ENCODE measurements at regions not wholly inside any gene's neighbourhood (a gene's known extent, or its start where the extent isn't known, plus 50 kb on each side); places are given as distances from the start of the nearest gene placed in this dataset.

GRCh38 chr3:31265646-31266428 lies 266.9 kb upstream of the STT3B start:
- no peak for TF ChIP-seq RAD21 (IDR thresholded peaks at IDR 0.05; ENCODE audit: low read depth)
- TF ChIP-seq, protein P1, sequence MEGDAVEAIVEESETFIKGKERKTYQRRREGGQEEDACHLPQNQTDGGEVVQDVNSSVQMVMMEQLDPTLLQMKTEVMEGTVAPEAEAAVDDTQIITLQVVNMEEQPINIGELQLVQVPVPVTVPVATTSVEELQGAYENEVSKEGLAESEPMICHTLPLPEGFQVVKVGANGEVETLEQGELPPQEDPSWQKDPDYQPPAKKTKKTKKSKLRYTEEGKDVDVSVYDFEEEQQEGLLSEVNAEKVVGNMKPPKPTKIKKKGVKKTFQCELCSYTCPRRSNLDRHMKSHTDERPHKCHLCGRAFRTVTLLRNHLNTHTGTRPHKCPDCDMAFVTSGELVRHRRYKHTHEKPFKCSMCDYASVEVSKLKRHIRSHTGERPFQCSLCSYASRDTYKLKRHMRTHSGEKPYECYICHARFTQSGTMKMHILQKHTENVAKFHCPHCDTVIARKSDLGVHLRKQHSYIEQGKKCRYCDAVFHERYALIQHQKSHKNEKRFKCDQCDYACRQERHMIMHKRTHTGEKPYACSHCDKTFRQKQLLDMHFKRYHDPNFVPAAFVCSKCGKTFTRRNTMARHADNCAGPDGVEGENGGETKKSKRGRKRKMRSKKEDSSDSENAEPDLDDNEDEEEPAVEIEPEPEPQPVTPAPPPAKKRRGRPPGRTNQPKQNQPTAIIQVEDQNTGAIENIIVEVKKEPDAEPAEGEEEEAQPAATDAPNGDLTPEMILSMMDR (IDR thresholded peaks at IDR 0.05 in 2 of 3, conservative IDR thresholded peaks at IDR 0.05 in 1 of 3; ENCODE audit: borderline replicate concordance in 1 of 3, insufficient read depth in 1 of 3, low read depth in 2 of 3, low read length in 2 of 3), result peak in 2 of 3 experiments; percentile 9 to 23; a peak in 1 of 6 replicates
- no peak overlapping the region for H3K4me3 ChIP-seq (replicated peaks in 1 of 2; ENCODE audit: low read depth in 1 of 2, low read length in 2 of 2)
- CTCF ChIA-PET, result no interaction called here
- no peak overlapping the region for H3K4me2 ChIP-seq (ENCODE audit: low read length)
- no peaks in the 10 kb centered on the region for H3K36me3 ChIP-seq (ENCODE audit: control insufficient read depth in 1 of 2, insufficient read depth in 2 of 2, low read length in 2 of 2)
- BruUV-seq (replicated peaks), result no TSS peak
- H3K27ac ChIP-seq (ENCODE audit: low read depth, low read length), result no peak overlapping the region
- H3K9ac ChIP-seq (ENCODE audit: low read length), result no peak overlapping the region
- H3K4me1 ChIP-seq (ENCODE audit: control insufficient read depth in 1 of 2, insufficient read depth in 2 of 2, low read length in 2 of 2), result no peaks in the 10 kb centered on the region
- H3K9me3 ChIP-seq (ENCODE audit: control insufficient read depth in 1 of 2, insufficient read depth in 1 of 2, low read depth in 1 of 2, low read length in 2 of 2), result no peaks in the 10 kb centered on the region
- no peaks in the 10 kb centered on the region for H4K20me1 ChIP-seq (ENCODE audit: insufficient read depth)
- ATAC-seq (no peak), DNase-seq (ENCODE audit: low read depth, low spot score) (no peak)
- POLR2A ChIA-PET, result no interaction called here
- H3K9me2 ChIP-seq (ENCODE audit: insufficient read depth), result no peaks in the 10 kb centered on the region
- no peak overlapping the region for H2AFZ ChIP-seq (ENCODE audit: low read depth, low read length, poor library complexity, severe bottlenecking)
- RAD21 ChIA-PET (ENCODE audit: low non-redundant PET in 1 of 2, low total read pairs in 2 of 2, uncharacterized antibody in 2 of 2, unreplicated experiment in 2 of 2), result interaction anchor here in 1 of 2 experiments (0.6 kb wide), 1 partner anchor 55 kb away, joined by 3 read pairs; no protein-coding TSS in a partner anchor
- H3K79me2 ChIP-seq (ENCODE audit: insufficient read depth, low read length), result no peaks in the 10 kb centered on the region
- H3K27me3 ChIP-seq (ENCODE audit: insufficient read depth, low read length), result no peaks in the 10 kb centered on the region
- intact Hi-C loops (cut with micrococcal nuclease), result no loop called here

DNA sequence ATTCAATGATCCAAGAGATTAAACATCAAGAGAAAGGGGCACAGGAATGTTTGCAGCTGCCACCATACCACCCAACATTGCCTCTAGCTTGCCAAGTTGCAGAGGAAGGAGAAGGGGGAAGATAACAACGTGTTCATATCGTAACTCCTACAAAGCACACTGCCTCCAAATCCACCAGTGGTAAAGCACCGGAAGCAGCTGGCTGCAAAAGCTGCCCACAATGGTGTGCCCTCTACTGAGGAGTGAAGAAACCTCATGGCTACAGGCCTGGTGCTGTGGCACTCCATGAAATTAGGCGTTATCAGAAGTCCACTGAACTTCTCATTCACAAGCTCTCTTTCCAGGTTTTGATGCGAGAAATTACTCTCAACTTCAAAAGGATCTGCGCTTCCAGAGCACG lies 263.9 kb upstream of the STT3B start:
- no peak overlapping the region for H3K9ac ChIP-seq (ENCODE audit: low read length)
- no peak overlapping the region for H3K27ac ChIP-seq (ENCODE audit: low read depth, low read length)
- intact Hi-C loops (cut with micrococcal nuclease), result no loop called here
- H3K4me2 ChIP-seq (ENCODE audit: low read length), result no peak overlapping the region
- H3K9me3 ChIP-seq (ENCODE audit: control insufficient read depth in 1 of 2, insufficient read depth in 1 of 2, low read depth in 1 of 2, low read length in 2 of 2), result no peaks in the 10 kb centered on the region
- no peaks in the 10 kb centered on the region for H3K79me2 ChIP-seq (ENCODE audit: insufficient read depth, low read length)
- H4K20me1 ChIP-seq (ENCODE audit: insufficient read depth), result no peaks in the 10 kb centered on the region
- no peak overlapping the region for H2AFZ ChIP-seq (ENCODE audit: low read depth, low read length, poor library complexity, severe bottlenecking)
- H3K4me1 ChIP-seq (ENCODE audit: control insufficient read depth in 1 of 2, insufficient read depth in 2 of 2, low read length in 2 of 2), result no peaks in the 10 kb centered on the region
- ATAC-seq, result no peak
- H3K27me3 ChIP-seq (ENCODE audit: insufficient read depth, low read length), result no peaks in the 10 kb centered on the region
- DNase-seq (ENCODE audit: low read depth, low spot score), result no peak
- ChIA-PET POLR2A (no interaction called here), CTCF (no interaction called here), RAD21 (ENCODE audit: low non-redundant PET in 1 of 2, low total read pairs in 2 of 2, uncharacterized antibody in 2 of 2, unreplicated experiment in 2 of 2) (no interaction called here)
- no peaks in the 10 kb centered on the region for H3K9me2 ChIP-seq (ENCODE audit: insufficient read depth)
- H3K4me3 ChIP-seq (replicated peaks in 1 of 2; ENCODE audit: low read depth in 1 of 2, low read length in 2 of 2), result no peak overlapping the region
- no TSS peak for BruUV-seq (replicated peaks)
- no peaks in the 10 kb centered on the region for H3K36me3 ChIP-seq (ENCODE audit: control insufficient read depth in 1 of 2, insufficient read depth in 2 of 2, low read length in 2 of 2)
- TF ChIP-seq EZH2 (IDR thresholded peaks at IDR 0.05) (no peak), ATF3 (IDR thresholded peaks at IDR 0.05) (no peak), EZH2phosphoT487 (IDR thresholded peaks at IDR 0.05; ENCODE audit: borderline replicate concordance) (no peak), CEBPB (IDR thresholded peaks at IDR 0.05; ENCODE audit: low read depth) (no peak), POLR2A (IDR thresholded peaks at IDR 0.05; ENCODE audit: borderline replicate concordance, extremely low read depth, insufficient read depth, insufficient read length) (no peak), YY1 (IDR thresholded peaks at IDR 0.05; ENCODE audit: extremely low read depth, insufficient replicate concordance, low read depth, low read length) (no peak), CBX3 (IDR thresholded peaks at IDR 0.05; ENCODE audit: low read depth) (no peak), SIN3A (IDR thresholded peaks at IDR 0.05; ENCODE audit: low read depth) (no peak), JUND (IDR thresholded peaks at IDR 0.05) (no peak), ZFX (IDR thresholded peaks at IDR 0.05) (no peak), ZNF274 (IDR thresholded peaks at IDR 0.05; ENCODE audit: low read depth, low read length) (no peak), ELF1 (IDR thresholded peaks at IDR 0.05; ENCODE audit: borderline replicate concordance, low read depth) (no peak), POLR2AphosphoS5 (IDR thresholded peaks at IDR 0.05; ENCODE audit: low read depth, low read length) (no peak)
- TF ChIP-seq, protein P1 (IDR thresholded peaks at IDR 0.05 in 2 of 3, conservative IDR thresholded peaks at IDR 0.05 in 1 of 3; ENCODE audit: borderline replicate concordance in 1 of 3, insufficient read depth in 1 of 3, low read depth in 2 of 3, low read length in 2 of 3), result no peak

Data from HCT116 (cell line).